ENCODE measurements at regions not wholly inside any gene's neighbourhood (a gene's known extent, or its start where the extent isn't known, plus 50 kb on each side); places are given as distances from the start of the nearest gene placed in this dataset.

- Histone ChIP-seq H2BK15ac (ENCODE audit: low read depth, low read length) (no peak overlapping the region), H2AK9ac (replicated peaks; ENCODE audit: low read depth, low read length, poor library complexity) (no peak overlapping the region), H3K18ac (ENCODE audit: low read depth, low read length) (no peak overlapping the region), H3K56ac (ENCODE audit: extremely low read depth, insufficient read depth, low read length) (no peak overlapping the region), H4K91ac (ENCODE audit: insufficient read depth, low read depth, low read length) (no peak overlapping the region), H3K4me2 (ENCODE audit: low read depth, low read length) (no peak overlapping the region), H2BK20ac (ENCODE audit: low read depth, low read length) (no peak overlapping the region), H3K4ac (ENCODE audit: low read depth, low read length) (no peak overlapping the region), H2AK5ac (ENCODE audit: low read depth, low read length) (no peak overlapping the region), H2BK5ac (ENCODE audit: low read depth, low read length, poor library complexity, severe bottlenecking) (no peak overlapping the region), H3K9ac (ENCODE audit: low read depth, low read length) (no peak overlapping the region), H4K20me1 (ENCODE audit: insufficient read depth, low read length) (no peaks in the 10 kb centered on the region), H3K4me3 (ENCODE audit: insufficient read depth, low read depth, low read length) (no peak overlapping the region), H3K27me3 (ENCODE audit: control insufficient read depth, insufficient read depth, low read length) (no peaks in the 10 kb centered on the region), H3K9me1 (ENCODE audit: insufficient read depth, low read length) (no peaks in the 10 kb centered on the region), H3K14ac (replicated peaks; ENCODE audit: low read depth, low read length) (no peak overlapping the region), H2AFZ (replicated peaks; ENCODE audit: low read length, poor library complexity) (no peak overlapping the region), H3K4me1 (ENCODE audit: control insufficient read depth, insufficient read depth, low read length) (peaks cover 3% of the 10 kb centered on the region; the same call in 1 of the 2 replicates), H3K23ac (ENCODE audit: low read depth, low read length) (no peak overlapping the region), H3K9me3 (ENCODE audit: control insufficient read depth, insufficient read depth, low read length) (no peaks in the 10 kb centered on the region), H3K79me1 (ENCODE audit: low read depth in 1 of 2, low read length in 2 of 2) (no peaks in the 10 kb centered on the region), H4K5ac (ENCODE audit: low read depth, low read length) (no peak overlapping the region), H2BK120ac (ENCODE audit: low read depth, low read length) (no peak overlapping the region), H3K27ac (ENCODE audit: insufficient read depth, low read length) (no peak overlapping the region), H4K8ac (ENCODE audit: low read depth in 2 of 2, low read length in 2 of 2) (no peak overlapping the region), H3K36me3 (ENCODE audit: control insufficient read depth, insufficient read depth, low read length) (no peaks in the 10 kb centered on the region)
- in situ Hi-C loops (cut with MboI; ENCODE audit: low sequenced_read_pairs) (no loop called here), dilution Hi-C loops (cut with HindIII; ENCODE audit: low sequenced_read_pairs, unreplicated experiment) (no loop called here), intact Hi-C loops (cut with micrococcal nuclease) (no loop called here)
- no TSS peak for BruUV-seq (replicated peaks)
- ChIA-PET POLR2A (ENCODE audit: unreplicated experiment) (no interaction called here), CTCF (no interaction called here)
- TF ChIP-seq CHD1 (IDR thresholded peaks at IDR 0.05; ENCODE audit: low read depth, low read length) (no peak), BHLHE40 (IDR thresholded peaks at IDR 0.05; ENCODE audit: low read depth, low read length) (no peak), RFX5 (IDR thresholded peaks at IDR 0.05; ENCODE audit: low read depth, low read length) (no peak), RCOR1 (IDR thresholded peaks at IDR 0.05; ENCODE audit: insufficient replicate concordance, low read length) (no peak), CTCF (conservative IDR thresholded peaks at IDR 0.05; ENCODE audit: low read depth, low read length) (no peak), NFE2L2 (IDR thresholded peaks at IDR 0.05; ENCODE audit: low read depth, low read length) (no peak), MAFK (IDR thresholded peaks at IDR 0.05; ENCODE audit: low read depth, low read length) (no peak), POLR2A (IDR thresholded peaks at IDR 0.05; ENCODE audit: low read depth, low read length) (no peak), MAZ (IDR thresholded peaks at IDR 0.05; ENCODE audit: borderline replicate concordance, low read depth, low read length) (no peak), MXI1 (IDR thresholded peaks at IDR 0.05; ENCODE audit: borderline replicate concordance, low read depth, low read length) (no peak)
- no CpG with 5 or more reads among the region's 1 CpG for WGBS, 2 experiments (ENCODE audit: extremely low coverage in 2 of 2, insufficient read length in 1 of 2)
- DNase-seq (no peak), ATAC-seq (ENCODE audit: low read depth) (no peak)
These were observed 247.1 kb upstream of the UBE2E3 start for GRCh38 chr2:180733330-180733729.
